ENCODE measurements at regions not wholly inside any gene's neighbourhood (a gene's known extent, or its start where the extent isn't known, plus 50 kb on each side); places are given as distances from the start of the nearest gene placed in this dataset.
"Not testable (repeated sequence)": the region's sequence is repeated elsewhere in the genome, so short reads cannot be mapped to it uniquely, and the experiment has no call there.

DNA sequence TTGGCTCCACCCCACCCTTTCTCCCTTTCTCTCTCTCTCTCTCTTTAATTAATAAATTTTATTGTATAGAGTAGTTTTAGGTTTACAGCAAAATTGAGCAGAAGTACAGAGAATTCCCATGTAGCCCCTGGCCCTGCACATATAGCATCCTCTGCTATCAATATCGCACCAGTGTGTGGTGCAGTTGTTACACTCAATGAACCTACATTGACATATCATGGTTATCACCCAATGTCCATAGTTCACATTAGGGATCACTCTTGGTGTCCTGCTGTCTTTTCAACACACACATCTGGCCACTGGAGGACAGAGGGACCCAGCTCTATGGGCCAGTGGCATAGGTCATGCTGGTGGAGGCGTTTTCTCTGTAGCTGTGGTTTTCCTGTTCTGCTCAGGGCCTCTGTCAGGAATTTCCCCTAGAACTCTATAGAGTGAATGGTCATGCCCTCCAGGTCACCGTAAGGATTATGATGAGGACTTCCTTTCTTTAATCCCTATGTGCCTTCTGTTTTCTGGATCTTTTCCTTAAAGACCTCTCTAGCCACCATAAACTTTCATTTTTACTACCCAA lies 98.2 kb upstream of the NAV2 start:
- WGBS (ENCODE audit: low lambda C conversion rate, missing lambda C conversion rate) = 84% methylated on average over 3 of the region's 3 CpGs
- no peak overlapping the region for H2AFZ ChIP-seq
- no peak for DNase-seq (ENCODE audit: low spot score)

GRCh38 chr11:19612025-19612424 lies 100.6 kb upstream of the NAV2 start:
- not testable (repeated sequence) for DNase-seq (ENCODE audit: low spot score); H3K9me2 ChIP-seq (replicated peaks; ENCODE audit: insufficient read depth); H2AFZ ChIP-seq; H3K4me1 ChIP-seq (ENCODE audit: insufficient read depth); H3K36me3 ChIP-seq (replicated peaks; ENCODE audit: insufficient read depth, low read depth); H3K27me3 ChIP-seq; H3K4me2 ChIP-seq; H4K20me1 ChIP-seq (ENCODE audit: insufficient read depth, poor library complexity, severe bottlenecking); H3K79me2 ChIP-seq; H3K27ac ChIP-seq; H3K4me3 ChIP-seq; H3K9me3 ChIP-seq (ENCODE audit: low read depth)

More for the DNA sequence above, 98.2 kb upstream of the NAV2 start:
- no peak overlapping the region for H3K27ac ChIP-seq
- H3K36me3 ChIP-seq (replicated peaks; ENCODE audit: insufficient read depth, low read depth) = no peaks in the 10 kb centered on the region
- H3K27me3 ChIP-seq = no peaks in the 10 kb centered on the region
- H4K20me1 ChIP-seq (ENCODE audit: insufficient read depth, poor library complexity, severe bottlenecking) = no peaks in the 10 kb centered on the region
- no peak overlapping the region for H3K4me3 ChIP-seq
- H3K9me3 ChIP-seq (ENCODE audit: low read depth) = no peaks in the 10 kb centered on the region
- H3K4me1 ChIP-seq (ENCODE audit: insufficient read depth) = no peaks in the 10 kb centered on the region
- H3K4me2 ChIP-seq = no peak overlapping the region
- TF ChIP-seq EZH2 (IDR thresholded peaks at IDR 0.05; ENCODE audit: borderline replicate concordance) (no peak), EZH2phosphoT487 (IDR thresholded peaks at IDR 0.05; ENCODE audit: low read depth, severe bottlenecking, unreplicated experiment) (no peak)
- TF ChIP-seq, protein P1, sequence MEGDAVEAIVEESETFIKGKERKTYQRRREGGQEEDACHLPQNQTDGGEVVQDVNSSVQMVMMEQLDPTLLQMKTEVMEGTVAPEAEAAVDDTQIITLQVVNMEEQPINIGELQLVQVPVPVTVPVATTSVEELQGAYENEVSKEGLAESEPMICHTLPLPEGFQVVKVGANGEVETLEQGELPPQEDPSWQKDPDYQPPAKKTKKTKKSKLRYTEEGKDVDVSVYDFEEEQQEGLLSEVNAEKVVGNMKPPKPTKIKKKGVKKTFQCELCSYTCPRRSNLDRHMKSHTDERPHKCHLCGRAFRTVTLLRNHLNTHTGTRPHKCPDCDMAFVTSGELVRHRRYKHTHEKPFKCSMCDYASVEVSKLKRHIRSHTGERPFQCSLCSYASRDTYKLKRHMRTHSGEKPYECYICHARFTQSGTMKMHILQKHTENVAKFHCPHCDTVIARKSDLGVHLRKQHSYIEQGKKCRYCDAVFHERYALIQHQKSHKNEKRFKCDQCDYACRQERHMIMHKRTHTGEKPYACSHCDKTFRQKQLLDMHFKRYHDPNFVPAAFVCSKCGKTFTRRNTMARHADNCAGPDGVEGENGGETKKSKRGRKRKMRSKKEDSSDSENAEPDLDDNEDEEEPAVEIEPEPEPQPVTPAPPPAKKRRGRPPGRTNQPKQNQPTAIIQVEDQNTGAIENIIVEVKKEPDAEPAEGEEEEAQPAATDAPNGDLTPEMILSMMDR (IDR thresholded peaks at IDR 0.05; ENCODE audit: poor library complexity) = no peak
- no peaks in the 10 kb centered on the region for H3K79me2 ChIP-seq
- H3K9me2 ChIP-seq (replicated peaks; ENCODE audit: insufficient read depth) = no peaks in the 10 kb centered on the region

GRCh38 chr11:19607656-19608360 lies 104.8 kb upstream of the NAV2 start:
- no peak for DNase-seq (ENCODE audit: low spot score)
- TF ChIP-seq, protein P1 (IDR thresholded peaks at IDR 0.05; ENCODE audit: poor library complexity) = no peak
- no peak for TF ChIP-seq EZH2phosphoT487 (IDR thresholded peaks at IDR 0.05; ENCODE audit: low read depth, severe bottlenecking, unreplicated experiment)
- TF ChIP-seq EZH2 (IDR thresholded peaks at IDR 0.05; ENCODE audit: borderline replicate concordance) = no peak
- Histone ChIP-seq H3K79me2 (no peaks in the 10 kb centered on the region), H4K20me1 (ENCODE audit: insufficient read depth, poor library complexity, severe bottlenecking) (no peaks in the 10 kb centered on the region), H3K4me1 (ENCODE audit: insufficient read depth) (no peaks in the 10 kb centered on the region), H3K27me3 (no peaks in the 10 kb centered on the region), H3K4me3 (no peak overlapping the region), H3K9me2 (replicated peaks; ENCODE audit: insufficient read depth) (no peaks in the 10 kb centered on the region), H3K4me2 (no peak overlapping the region), H2AFZ (no peak overlapping the region), H3K9me3 (ENCODE audit: low read depth) (no peaks in the 10 kb centered on the region), H3K36me3 (replicated peaks; ENCODE audit: insufficient read depth, low read depth) (no peaks in the 10 kb centered on the region), H3K27ac (no peak overlapping the region)
- 53% methylated on average over 5 of the region's 5 CpGs for WGBS (ENCODE audit: low lambda C conversion rate, missing lambda C conversion rate)

DNA sequence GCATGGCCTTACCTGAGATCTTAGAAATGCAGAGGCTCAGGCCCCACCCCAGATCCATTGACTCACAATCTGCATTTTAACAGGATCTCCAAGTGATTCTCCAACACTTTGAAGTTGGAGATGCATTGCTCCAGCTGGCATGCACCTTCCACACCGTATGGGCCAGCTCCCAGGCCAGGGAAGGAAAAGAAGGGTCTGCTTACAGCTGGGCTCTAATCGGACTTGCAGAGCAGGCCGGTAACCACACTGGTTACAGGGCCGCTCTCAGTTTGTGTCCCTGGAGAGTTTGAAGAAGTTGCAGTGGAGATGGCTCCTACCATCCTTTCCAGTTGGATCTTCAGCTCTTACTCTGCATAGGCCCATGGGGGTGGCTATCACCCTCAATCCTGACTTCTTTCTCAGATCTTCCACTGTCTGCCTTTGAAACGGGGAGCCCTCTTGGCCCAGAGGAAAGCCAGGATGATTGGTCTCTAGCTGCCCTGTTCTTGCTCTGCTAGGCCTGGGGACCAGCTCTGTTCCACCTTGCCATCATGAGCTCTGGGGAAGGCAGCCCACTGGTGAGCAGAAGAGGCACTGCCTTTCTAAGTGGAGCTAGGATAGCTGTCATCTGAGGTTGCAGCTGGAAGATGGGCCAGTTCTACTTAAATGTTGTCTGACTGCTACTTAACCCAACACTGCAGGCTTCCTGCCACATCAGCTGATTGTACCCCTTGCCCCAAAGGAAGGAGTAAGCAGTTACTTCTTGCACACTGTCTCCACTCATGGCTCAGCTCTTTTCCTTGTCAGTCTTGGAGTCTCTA lies 105.6 kb upstream of the NAV2 start:
- no peaks in the 10 kb centered on the region for H3K79me2 ChIP-seq
- H2AFZ ChIP-seq = no peak overlapping the region
- H3K9me3 ChIP-seq (ENCODE audit: low read depth) = no peaks in the 10 kb centered on the region
- no peaks in the 10 kb centered on the region for H3K4me1 ChIP-seq (ENCODE audit: insufficient read depth)
- H3K4me3 ChIP-seq = no peak overlapping the region
- H3K9me2 ChIP-seq (replicated peaks; ENCODE audit: insufficient read depth) = no peaks in the 10 kb centered on the region
- no peak overlapping the region for H3K4me2 ChIP-seq
- DNase-seq (ENCODE audit: low spot score) = no peak
- no peaks in the 10 kb centered on the region for H3K27me3 ChIP-seq
- H3K27ac ChIP-seq = no peak overlapping the region
- TF ChIP-seq EZH2 (IDR thresholded peaks at IDR 0.05; ENCODE audit: borderline replicate concordance) (no peak), EZH2phosphoT487 (IDR thresholded peaks at IDR 0.05; ENCODE audit: low read depth, severe bottlenecking, unreplicated experiment) (no peak)
- TF ChIP-seq, protein P1 (IDR thresholded peaks at IDR 0.05; ENCODE audit: poor library complexity) = no peak
- 88% methylated on average over 5 of the region's 5 CpGs for WGBS (ENCODE audit: low lambda C conversion rate, missing lambda C conversion rate)
- H4K20me1 ChIP-seq (ENCODE audit: insufficient read depth, poor library complexity, severe bottlenecking) = no peaks in the 10 kb centered on the region
- H3K36me3 ChIP-seq (replicated peaks; ENCODE audit: insufficient read depth, low read depth) = no peaks in the 10 kb centered on the region
